ENCODE measurements at regions not wholly inside any gene's neighbourhood (a gene's known extent, or its start where the extent isn't known, plus 50 kb on each side); places are given as distances from the start of the nearest gene placed in this dataset.

GRCh38 chr11:95375886-95376285 lies 144.9 kb upstream of the SESN3 start:
- TF ChIP-seq TAF1 (IDR thresholded peaks at IDR 0.05; ENCODE audit: borderline replicate concordance, insufficient read depth, low read length) (no peak), POLR2AphosphoS5 (IDR thresholded peaks at IDR 0.05; ENCODE audit: low read depth, low read length) (no peak), REST (IDR thresholded peaks at IDR 0.05; ENCODE audit: insufficient read depth in 1 of 2, low read depth in 2 of 2, low read length in 2 of 2) (no peak), SIN3A (IDR thresholded peaks at IDR 0.05; ENCODE audit: borderline replicate concordance, insufficient read depth, low read length) (no peak)

- TF ChIP-seq POLR2AphosphoS5 (IDR thresholded peaks at IDR 0.05; ENCODE audit: low read depth, low read length) (no peak), FOXP2 (optimal IDR thresholded peaks at IDR 0.05; ENCODE audit: borderline replicate concordance, extremely low read depth, extremely low read length, insufficient read depth) (no peak), TAF1 (IDR thresholded peaks at IDR 0.05; ENCODE audit: borderline replicate concordance, insufficient read depth, low read length) (no peak), REST (IDR thresholded peaks at IDR 0.05; ENCODE audit: insufficient read depth in 1 of 2, low read depth in 2 of 2, low read length in 2 of 2) (no peak), SIN3A (IDR thresholded peaks at IDR 0.05; ENCODE audit: borderline replicate concordance, insufficient read depth, low read length) (no peak)
These were observed 144.4 kb upstream of the SESN3 start for GRCh38 chr11:95375451-95375850.

GRCh38 chr11:95374105-95374504 lies 143.1 kb upstream of the SESN3 start:
- TF ChIP-seq FOXP2 (optimal IDR thresholded peaks at IDR 0.05; ENCODE audit: borderline replicate concordance, extremely low read depth, extremely low read length, insufficient read depth): no peak
- TF ChIP-seq REST (IDR thresholded peaks at IDR 0.05; ENCODE audit: insufficient read depth in 1 of 2, low read depth in 2 of 2, low read length in 2 of 2): no peak
- no peak for TF ChIP-seq SIN3A (IDR thresholded peaks at IDR 0.05; ENCODE audit: borderline replicate concordance, insufficient read depth, low read length)
- TF ChIP-seq TAF1 (IDR thresholded peaks at IDR 0.05; ENCODE audit: borderline replicate concordance, insufficient read depth, low read length): no peak

GRCh38 chr11:95373241-95373640 lies 142.2 kb upstream of the SESN3 start:
- no peak for TF ChIP-seq FOXP2 (optimal IDR thresholded peaks at IDR 0.05; ENCODE audit: borderline replicate concordance, extremely low read depth, extremely low read length, insufficient read depth)
- no peak for TF ChIP-seq SIN3A (IDR thresholded peaks at IDR 0.05; ENCODE audit: borderline replicate concordance, insufficient read depth, low read length)
- no peak for TF ChIP-seq TAF1 (IDR thresholded peaks at IDR 0.05; ENCODE audit: borderline replicate concordance, insufficient read depth, low read length)
- TF ChIP-seq POLR2AphosphoS5 (IDR thresholded peaks at IDR 0.05; ENCODE audit: low read depth, low read length): no peak
- no peak for TF ChIP-seq REST (IDR thresholded peaks at IDR 0.05; ENCODE audit: insufficient read depth in 1 of 2, low read depth in 2 of 2, low read length in 2 of 2)

GRCh38 chr11:95372097-95372656 lies 141.2 kb upstream of the SESN3 start:
- TF ChIP-seq REST (IDR thresholded peaks at IDR 0.05; ENCODE audit: insufficient read depth in 1 of 2, low read depth in 2 of 2, low read length in 2 of 2) (no peak), SIN3A (IDR thresholded peaks at IDR 0.05; ENCODE audit: borderline replicate concordance, insufficient read depth, low read length) (no peak), POLR2AphosphoS5 (IDR thresholded peaks at IDR 0.05; ENCODE audit: low read depth, low read length) (no peak), TAF1 (IDR thresholded peaks at IDR 0.05; ENCODE audit: borderline replicate concordance, insufficient read depth, low read length) (no peak), FOXP2 (optimal IDR thresholded peaks at IDR 0.05; ENCODE audit: borderline replicate concordance, extremely low read depth, extremely low read length, insufficient read depth) (no peak)
